A204.1 (cell line): ENCODE measurements at regions not wholly inside any gene's neighbourhood (a gene's known extent, or its start where the extent isn't known, plus 50 kb on each side); places are given as distances from the start of the nearest gene placed in this dataset.
"Not testable (repeated sequence)": the region's sequence is repeated elsewhere in the genome, so short reads cannot be mapped to it uniquely, and the experiment has no call there.

Experiments used
- FAIRE-seq: peaks from 2 replicates; lab custom pipeline; 2012; peaks lifted over from hg19 to GRCh38; lab: Jason Lieb, UNC

DNA sequence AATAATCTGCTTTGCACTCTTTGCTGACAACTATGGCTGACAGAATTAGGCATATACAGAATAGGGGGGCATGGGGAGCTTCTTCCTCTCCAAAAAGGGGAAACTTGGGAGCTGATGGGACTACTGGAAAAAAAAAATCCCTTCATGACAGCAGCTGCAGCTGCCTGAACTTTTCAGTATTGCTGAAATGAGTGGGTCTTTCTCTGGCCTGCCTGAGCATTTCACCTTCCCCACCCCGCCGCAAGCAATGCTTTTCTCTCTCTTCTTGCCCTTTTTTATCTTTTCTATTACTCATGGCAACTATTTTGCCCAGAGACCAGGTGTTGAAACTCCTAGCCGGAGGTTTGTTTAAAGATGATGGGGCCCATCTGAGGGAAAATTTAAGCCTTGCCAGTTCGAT is 244.9 kb downstream of the SEMA3D start:
- no peak for FAIRE-seq

DNA sequence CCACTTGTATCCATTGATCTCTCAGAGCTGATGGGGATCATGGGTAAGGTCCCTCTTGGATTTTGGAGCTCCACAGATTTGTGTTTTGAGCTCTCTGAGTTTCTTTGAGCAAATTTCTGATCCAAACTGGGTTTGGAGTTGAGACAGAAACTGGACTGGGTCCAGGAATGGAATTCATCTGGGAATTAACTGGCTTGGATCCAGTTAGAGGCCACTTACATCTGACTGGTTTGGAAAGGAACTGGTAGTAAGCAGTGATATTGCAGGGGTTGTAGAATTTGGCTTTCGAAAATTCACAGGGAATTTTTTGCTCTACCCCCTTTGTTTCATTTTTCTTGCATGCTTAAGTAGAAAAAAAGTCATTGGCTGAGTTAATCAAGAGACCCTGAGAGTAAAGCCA is 245.6 kb downstream of the SEMA3D start:
- no peak for FAIRE-seq

DNA sequence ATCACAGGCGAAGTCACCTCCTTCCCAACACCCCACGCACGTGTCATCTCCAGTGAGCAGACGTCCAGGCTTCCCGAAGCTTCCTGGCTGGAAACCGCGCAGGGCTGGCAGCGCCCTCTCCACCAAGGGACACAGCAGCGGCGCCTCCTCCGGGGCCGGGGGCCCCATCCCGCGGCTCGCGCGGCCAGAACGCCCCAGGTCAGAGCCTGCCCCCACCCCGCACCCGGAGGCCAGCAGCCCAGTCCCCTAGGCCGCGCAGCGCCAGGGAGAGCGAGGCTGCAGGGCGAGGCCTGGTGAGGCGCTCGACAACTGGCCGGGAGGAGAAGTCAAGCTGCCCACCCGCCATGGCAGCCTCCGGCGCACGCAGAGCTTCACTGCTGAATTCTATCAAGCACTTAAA is 247.0 kb downstream of the SEMA3D start:
- FAIRE-seq, result no peak

DNA sequence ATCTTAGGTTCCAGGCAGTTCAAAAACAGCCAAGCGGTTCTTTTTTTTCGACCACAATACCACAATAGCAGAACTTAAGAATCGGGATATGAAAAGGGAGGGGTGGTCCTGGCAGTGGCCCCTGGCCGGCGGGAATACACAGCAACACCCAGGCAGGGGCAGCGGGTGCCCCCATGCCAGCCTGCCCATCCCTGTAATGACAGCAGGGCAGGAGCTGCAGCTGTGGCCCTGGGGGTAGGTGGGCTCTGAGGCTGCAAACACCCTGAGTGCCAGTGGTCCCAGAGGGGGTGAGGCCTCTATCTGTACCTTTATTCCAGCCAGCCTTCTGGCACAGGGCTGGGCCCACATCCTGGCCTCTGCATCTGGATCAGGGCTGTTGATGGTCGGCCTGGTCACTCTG is 247.4 kb downstream of the SEMA3D start:
- no peak for FAIRE-seq

DNA sequence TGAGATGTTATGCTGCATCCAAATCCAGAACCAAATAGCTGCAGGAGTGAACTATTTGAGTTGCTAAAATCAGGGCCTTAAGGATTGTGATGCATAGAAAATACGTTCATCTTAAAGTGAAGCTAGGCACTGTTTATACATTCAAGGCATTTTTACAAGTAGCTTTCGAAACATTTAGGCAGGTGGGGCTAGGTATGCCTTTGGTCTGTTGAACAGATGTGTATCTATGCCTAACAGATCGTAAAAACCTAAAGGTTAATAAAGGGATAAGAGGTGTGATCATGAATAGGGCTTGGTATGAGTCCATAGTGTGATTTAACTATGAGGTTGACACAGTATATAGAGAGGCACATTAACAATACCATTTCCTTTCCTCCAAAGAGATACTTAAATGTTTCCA is 262.5 kb downstream of the SEMA3D start:
- no peak for FAIRE-seq

DNA sequence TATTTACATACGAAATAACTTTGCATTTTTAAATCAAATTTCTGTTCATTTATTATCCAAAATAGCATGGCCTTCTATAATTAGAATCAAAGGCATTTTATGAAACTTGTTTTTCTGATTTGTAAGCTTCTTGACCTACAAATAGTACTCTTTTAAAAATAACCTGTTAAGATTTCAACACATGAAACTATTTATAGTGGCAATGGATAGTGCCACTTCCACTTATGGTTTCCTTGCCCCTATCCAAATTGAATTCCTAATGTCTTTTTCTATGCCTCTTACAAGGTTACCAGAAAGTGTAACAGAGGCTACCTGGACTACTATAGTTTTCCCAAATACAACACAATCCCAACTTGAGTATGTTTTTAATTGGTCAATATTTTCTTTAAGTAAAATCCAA is 263.5 kb downstream of the SEMA3D start:
- no peak for FAIRE-seq

DNA sequence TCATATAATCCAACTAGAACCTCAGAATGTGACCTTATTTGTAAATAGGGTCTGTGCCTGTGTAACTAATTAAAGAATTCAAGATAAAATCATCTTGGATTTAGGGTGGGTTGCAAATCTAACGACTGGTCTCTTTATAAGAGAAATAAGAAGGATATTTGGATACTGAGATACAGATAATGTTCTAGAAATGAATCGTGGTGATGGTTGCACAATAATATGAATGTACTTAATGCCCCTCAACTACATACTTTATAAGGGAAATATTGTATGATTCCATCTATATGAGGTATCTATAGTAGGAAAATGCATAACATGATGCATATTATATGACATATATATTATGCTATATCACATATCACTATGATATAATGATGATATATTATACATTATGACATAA is 265.7 kb downstream of the SEMA3D start:
- no peak for FAIRE-seq

DNA sequence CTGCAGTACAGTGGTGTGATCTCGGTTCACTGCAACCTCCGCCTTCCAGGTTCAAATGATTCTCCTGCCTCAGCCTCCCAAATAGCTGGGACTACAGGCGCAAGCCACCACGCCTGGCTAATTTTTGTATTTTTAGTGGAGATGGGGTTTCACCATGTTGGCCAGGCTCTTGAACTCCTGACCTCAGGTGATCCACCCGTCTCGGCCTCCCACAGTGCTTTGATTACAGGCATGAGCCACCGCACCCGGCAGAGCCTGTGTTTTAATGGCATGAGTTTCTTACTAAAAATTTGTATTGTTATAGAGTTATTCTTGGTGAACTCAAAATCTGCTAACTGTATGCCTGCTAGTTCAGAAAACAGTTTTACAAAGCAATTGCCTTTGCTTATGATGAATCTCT is 269.9 kb downstream of the SEMA3D start:
- FAIRE-seq, result not testable (repeated sequence)

DNA sequence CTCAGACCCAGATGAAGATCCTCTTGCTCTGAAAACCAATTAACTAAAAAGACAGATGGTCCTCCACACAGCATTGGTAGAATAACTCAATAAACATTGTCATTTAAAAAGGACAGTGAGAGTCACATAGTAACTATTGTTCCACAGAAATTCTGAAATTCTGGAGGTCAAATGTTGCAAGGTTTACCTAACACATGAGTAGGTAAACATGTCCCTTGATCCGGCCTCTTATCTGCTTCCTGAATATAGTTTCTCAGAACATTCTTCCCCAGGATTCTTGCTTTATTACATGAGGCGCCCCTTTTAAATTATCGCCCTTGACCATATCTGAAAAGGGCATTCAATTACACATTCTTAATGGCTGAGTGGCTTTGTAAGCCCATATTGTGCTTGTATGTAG is 270.7 kb downstream of the SEMA3D start:
- FAIRE-seq, result no peak

DNA sequence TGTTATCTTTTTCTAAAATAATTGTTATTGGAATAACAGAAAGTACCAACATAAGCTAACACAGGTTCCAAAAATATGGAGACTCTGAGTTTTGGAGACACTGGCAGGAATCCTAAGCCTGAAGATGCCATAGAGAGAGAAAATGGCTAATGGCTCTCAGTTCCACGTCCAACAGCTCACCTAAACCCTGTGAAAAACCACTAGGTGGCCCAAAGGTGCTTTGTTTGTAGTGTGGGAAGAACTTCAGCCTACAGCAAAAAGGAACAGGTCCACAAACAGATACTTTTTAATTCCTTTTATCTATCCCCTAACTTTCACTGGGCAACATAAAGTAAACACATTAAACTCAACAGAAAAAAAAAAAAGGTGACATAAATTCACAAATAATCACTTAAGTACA is 272.3 kb downstream of the SEMA3D start:
- FAIRE-seq, result no peak

DNA sequence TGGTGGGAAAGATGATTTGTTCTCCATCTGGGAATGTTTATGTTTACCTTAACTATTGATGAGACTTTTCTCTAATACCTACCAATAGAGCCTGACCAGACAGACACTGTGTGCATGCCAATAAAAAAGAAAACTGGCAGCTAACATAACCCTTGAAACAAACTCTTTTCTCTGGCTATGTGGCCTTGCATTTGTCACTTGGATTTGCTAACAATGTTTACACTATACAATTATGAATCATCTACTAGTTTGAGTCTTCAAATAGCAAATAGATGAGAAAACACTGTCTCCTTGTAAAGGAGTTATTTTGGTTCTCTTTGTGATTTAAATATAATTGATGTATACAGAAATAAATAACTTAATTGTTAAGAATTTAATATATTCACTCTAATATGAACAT is 273.1 kb downstream of the SEMA3D start:
- no peak for FAIRE-seq

DNA sequence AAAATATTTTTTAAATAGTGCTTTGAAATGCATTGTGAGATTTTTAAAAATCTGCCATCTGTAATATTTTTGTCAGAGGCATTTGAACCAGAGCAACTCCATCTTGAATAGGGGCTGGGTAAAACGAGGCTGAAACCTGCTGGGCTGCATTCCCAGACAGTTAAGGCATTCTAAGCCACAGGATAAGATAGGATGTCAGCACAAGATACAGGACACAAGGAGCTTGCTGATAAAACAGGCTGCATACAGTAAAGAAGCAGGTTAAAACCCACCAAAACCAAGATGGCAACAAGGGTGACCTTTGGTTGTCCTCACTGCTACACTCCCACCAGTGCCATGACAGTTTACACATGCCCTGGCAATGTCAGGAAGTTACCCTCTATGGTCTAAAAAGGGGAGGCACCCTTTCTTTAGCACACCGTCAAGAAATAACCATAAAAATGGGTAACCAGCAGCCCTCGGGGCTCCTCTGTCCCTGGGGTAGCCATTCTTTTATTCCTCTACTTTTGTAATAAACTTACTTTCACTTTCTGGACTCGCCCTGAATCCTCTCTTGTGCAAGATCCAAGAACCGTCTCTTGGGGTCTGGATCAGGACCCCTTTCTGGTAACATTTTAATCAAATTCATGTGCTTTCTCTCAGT is 273.7 kb downstream of the SEMA3D start:
- no peak for FAIRE-seq

DNA sequence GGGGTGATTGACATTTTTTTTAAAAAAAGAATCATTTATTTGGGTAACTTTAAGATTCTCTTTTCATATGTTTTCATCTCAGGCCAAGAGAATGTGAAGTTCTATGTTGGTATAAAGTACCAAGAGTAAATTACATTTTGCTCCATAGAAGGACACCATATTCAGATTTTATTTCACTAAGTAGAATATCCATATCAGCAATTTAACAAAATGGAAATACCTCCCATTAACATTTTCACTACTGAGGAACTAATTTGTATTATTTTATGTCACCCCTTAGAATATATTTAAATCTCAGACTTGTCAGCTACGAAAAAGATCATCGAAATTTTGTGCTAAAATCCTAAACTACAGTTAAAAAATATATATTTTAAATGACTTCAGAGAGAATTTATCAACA is 274.3 kb downstream of the SEMA3D start:
- FAIRE-seq, result no peak

DNA sequence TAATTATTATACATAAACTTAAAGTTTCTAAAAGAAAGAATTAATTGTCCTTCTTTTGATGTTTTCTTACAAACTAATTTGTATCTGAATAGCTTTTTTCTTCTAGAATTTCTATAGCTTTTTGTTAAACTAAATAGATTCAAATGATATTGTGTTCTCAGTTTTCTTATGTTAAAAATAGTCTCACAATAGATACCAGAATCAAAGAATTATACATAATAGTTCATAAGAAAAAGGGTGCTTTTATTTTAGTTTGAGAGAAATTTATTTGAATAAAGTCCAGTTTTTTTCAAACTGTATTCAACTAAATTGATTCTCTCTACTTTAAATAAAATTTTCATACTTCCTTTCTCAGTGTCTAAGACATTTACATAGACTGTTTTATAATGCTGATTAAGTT is 274.8 kb downstream of the SEMA3D start:
- FAIRE-seq, result peak; percentile 87

DNA sequence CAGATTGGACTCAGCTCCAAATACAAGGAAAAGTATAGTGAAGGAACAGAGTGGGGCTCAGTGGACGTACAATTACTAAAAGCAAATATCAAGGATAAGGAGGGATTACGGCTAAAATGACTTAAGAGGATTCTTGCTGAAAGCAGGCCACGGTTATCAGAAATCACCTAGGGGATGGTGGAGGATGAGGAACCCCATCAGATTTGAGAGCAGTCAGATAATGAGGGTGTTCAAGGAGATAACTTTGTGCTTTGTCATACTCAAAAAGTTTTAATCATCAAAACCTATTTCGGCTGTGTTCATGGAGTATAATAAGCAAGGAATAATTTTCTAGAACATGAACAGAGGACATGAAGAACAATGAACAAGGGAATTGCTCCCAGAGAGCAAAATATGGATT is 275.8 kb downstream of the SEMA3D start:
- no peak for FAIRE-seq

DNA sequence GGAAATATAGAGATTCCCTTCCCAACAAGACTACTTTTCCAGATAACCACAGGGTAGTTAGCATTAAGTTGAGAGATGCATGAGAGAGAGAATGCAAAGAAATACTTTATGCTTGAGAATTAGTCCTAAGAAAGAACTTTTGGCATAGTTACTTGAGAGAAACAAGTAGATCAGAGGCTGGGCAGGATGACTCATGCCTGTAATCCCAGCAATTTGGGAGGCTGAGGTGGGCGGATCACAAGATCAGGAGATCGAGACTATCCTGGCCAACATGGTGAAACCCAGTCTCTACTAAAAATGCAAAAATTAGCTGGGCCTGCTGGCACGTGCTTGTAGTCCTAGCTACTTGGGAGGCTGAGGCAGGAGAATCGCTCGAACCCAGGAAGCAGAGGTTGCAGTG is 276.5 kb downstream of the SEMA3D start:
- FAIRE-seq, result not testable (repeated sequence)

DNA sequence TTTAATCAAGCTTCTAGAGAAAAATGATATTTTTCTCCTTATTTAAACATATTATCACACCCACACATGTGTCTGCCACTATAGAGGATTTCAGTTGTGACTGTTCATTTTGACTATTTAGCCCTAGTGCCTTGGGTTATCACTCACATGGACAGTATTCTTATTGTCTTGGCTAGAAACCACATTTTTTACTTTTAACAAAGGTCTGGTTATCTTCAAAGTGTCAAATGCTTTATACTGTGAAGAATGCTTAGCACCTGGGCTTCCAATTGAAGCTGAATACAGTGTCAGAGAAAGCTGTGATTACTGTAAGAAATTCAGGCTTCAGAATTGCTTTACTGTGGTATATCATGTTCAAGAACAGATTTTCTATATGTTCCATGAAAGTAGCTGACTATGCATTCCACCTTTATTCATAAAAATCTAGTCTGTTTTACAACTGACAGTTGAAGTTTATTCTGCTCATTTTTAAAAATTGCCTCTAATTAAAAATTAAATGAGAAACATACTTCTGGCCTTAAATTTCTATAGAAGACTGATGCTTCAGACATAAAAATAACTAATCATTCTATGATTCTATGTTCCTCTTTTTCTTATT is 278.6 kb downstream of the SEMA3D start:
- no peak for FAIRE-seq

DNA sequence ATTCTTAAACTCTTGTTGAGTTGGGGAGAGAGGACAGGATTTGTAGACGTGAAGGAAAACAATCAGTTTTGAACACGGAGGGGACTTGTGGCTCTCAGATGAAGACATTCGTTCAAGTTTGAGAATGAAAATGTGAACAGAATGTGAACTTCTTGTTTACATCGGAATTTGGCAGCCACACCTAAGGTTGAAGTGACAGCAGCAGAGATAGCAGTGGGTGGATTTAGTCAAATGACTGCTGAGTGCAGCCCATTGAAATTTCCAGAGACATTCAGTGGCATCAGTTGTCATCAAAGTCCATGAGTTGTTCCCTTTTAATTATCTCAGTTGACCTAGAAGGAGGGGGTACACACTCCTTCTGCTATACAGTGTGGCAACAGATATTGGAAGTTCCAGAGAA is 280.0 kb downstream of the SEMA3D start:
- FAIRE-seq, result no peak

DNA sequence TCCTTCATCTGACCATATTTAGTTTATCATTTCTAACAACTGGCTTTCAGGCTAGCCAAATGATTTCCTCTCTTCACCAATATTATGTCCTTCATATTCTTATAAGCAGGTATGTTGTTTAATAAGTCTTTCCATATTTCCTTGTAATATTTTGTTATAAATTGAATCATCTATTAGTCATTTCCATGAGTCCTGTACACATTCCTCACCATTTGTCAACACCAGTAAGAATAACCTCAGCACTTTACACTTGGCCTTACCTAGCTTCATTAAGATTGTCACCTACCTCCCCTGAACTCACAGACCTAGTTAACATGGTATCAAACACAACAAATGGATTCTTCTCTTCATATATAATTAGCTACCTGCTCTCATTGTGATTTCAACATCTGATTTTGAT is 282.3 kb downstream of the SEMA3D start:
- FAIRE-seq, result no peak

DNA sequence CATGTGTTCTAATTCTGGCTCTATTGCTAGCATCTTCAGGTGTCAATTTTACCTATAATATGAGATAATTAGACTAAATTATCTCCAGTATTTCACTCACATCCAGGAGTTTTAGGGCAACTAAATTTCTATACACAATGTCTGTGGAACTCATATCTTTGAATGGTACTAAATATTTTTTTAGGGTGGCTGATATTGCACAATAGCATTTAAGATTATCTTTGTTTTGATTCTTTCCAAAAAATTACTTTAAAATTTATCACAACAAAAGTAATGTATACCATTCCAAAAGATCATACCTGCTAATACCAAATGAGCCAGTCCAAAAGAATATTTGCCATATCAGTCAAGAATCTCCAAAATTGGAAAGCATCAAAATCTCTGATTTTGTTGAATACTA is 285.5 kb downstream of the SEMA3D start:
- FAIRE-seq, result no peak

DNA sequence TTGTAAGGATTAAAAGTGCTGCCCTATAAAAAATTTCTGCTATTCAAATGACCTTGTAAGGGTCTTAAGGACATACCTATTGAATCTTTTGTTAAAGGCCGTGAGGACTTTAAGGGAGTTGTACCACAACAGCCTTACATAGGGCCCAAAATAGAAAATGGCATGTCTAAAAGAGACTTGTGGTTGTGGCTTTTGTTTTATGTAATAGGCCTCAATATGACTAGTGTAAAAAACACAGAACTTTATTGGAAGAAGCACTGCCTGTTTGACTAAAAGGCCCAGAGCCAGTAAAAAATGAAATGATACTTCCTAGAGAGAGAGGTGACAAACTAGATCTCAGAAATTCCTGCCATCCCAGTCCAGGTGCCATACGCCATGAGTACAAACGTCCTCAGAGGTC is 286.6 kb downstream of the SEMA3D start:
- FAIRE-seq, result no peak

DNA sequence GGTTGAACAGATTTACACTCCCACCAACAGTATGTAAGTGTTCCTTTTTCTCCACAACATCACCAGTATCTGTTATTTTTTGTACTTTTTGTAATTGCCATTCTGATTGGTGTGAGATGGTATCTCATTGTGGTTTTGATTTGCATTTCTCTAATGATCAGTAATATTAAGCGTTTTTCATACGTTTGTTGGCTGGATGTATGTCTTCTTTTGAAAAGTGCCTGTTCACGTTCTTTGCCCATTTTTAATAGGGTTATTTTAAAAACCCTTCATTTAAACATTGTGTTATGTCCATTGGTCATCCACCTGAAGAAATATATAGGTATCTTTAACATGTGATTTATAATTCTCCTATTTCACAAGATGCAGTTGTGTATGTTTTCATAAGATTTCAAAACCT is 291.3 kb downstream of the SEMA3D start:
- FAIRE-seq, result no peak

DNA sequence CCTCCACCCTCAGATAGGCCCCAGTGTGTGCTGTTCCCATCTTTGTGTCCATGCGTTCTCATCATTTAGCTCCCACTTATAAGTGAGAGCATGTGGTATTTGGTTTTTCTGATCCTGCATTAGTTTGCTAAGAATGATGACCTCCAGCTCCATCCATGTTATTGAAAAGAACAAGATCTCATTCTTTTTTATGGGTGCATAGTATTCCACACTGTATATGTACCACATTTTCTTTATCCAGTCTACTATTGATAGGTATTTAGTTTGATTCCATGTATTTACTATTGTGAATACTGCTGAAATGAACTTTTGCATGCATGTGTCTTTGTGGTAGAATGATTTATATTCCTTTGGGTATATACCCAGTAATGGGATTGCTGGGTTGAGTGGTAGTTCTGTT is 303.3 kb downstream of the SEMA3D start:
- FAIRE-seq, result not testable (repeated sequence)

DNA sequence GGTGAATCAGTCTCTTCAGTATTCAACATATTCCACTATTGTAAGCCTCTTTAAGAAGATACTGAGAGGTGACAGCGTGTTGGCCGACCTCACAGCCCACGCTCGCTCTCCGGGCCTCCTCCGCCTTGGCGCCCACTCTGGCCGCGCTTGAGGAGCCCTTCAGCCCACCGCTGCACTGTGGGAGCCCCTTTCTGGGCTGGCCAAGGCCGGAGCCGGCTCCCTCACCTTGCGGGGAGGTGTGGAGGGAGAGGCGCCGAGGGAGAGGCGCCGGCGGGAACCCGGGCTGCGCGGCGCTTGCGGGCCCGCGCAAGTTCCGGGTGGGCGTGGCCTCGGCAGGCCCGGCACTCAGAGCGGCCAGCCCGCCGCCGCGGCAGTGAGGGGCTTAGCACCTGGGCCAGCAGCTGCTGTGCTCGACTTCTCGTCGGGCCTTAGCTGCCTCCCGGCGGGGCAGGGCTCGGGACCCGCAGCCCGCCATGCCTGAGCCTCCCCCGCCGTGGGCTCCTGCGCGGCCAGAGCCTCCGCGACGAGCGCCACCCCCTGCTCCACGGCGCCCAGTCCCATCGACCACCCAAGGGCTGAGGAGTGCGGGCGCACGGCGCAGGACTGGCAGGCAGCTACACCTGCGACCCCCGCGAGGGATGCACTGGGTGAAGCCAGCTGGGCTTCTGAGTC is 306.4 kb downstream of the SEMA3D start:
- not testable (repeated sequence) for FAIRE-seq
